Subcutaneous abdominal adipose tissue (tissue), 5 donors: ENCODE measurements at regions not wholly inside any gene's neighbourhood (a gene's known extent, or its start where the extent isn't known, plus 50 kb on each side); places are given as distances from the start of the nearest gene placed in this dataset.

ENCODE experiments used
- H3K27ac ChIP-seq: one replicate; pipeline ENCODE4 v1.7.0; 2013; ENCODE audit warnings: low read depth, mild to moderate bottlenecking, inconsistent platforms, low read length, moderate library complexity
- H3K27me3 ChIP-seq, 5 donors: one replicate each; pipeline ENCODE4 v1.7.0; 2013; ENCODE audit warnings: low read length in 5 of 5, inconsistent platforms in 1 of 5; ENCODE audit not compliant: control insufficient read depth in 5 of 5, insufficient read depth in 4 of 5
- H3K36me3 ChIP-seq, 5 donors: one replicate each; pipeline ENCODE4 v1.7.0; 2013; ENCODE audit warnings: low read length in 5 of 5; ENCODE audit not compliant: control insufficient read depth in 5 of 5, insufficient read depth in 5 of 5
- H3K4me1 ChIP-seq, 5 donors: one replicate each; pipeline ENCODE4 v1.7.0; 2013; ENCODE audit warnings: low read length in 5 of 5, mild to moderate bottlenecking in 3 of 5, moderate library complexity in 1 of 5; ENCODE audit not compliant: control insufficient read depth in 5 of 5, insufficient read depth in 5 of 5
- H3K4me3 ChIP-seq, 5 donors: one replicate each; pipeline ENCODE4 v1.7.0; 2013; ENCODE audit warnings: low read length in 5 of 5, low read depth in 1 of 5
- H3K9ac ChIP-seq, 5 donors: one replicate each; pipeline ENCODE4 v1.7.0; 2013; ENCODE audit warnings: low read length in 5 of 5, mild to moderate bottlenecking in 4 of 5, moderate library complexity in 3 of 5
- H3K9me3 ChIP-seq, 5 donors: one replicate each; pipeline ENCODE4 v1.7.0; 2013; ENCODE audit warnings: low read length in 5 of 5; ENCODE audit not compliant: control insufficient read depth in 5 of 5
- donor health status: healthy.
- donor health status: healthy.
- donor health status: healthy.
- donor health status: healthy.
- donor health status: healthy.

GRCh38 chr15:25230442-25230841, 208.4 kb downstream of the UBE3A start:
- H3K4me3 ChIP-seq: no peak overlapping the region
- no peak overlapping the region for H3K9ac ChIP-seq
- no peaks in the 10 kb centered on the region for H3K36me3 ChIP-seq
- no peak overlapping the region for H3K27ac ChIP-seq
- no peaks in the 10 kb centered on the region for H3K4me1 ChIP-seq
- H3K27me3 ChIP-seq: no peaks in the 10 kb centered on the region
- peaks cover 0 to 86% (median 67%) of the 10 kb centered on the region in 5 donors for H3K9me3 ChIP-seq

GRCh38 chr15:25233766-25234350, 205.0 kb downstream of the UBE3A start:
- Histone ChIP-seq H3K4me3 (no peak overlapping the region), H3K9me3 (peaks cover 0 to 84% (median 72%) of the 10 kb centered on the region in 5 donors), H3K36me3 (no peaks in the 10 kb centered on the region)

GRCh38 chr15:25234831-25235230, 204.0 kb downstream of the UBE3A start:
- H3K4me1 ChIP-seq: peaks cover 0 to 1% (median 0%) of the 10 kb centered on the region in 5 donors
- peak overlapping the region in 1 of 5 donors; percentile 19 for H3K4me3 ChIP-seq
- H3K9me3 ChIP-seq: peaks cover 0 to 88% (median 74%) of the 10 kb centered on the region in 5 donors
- H3K36me3 ChIP-seq: no peaks in the 10 kb centered on the region
- H3K27me3 ChIP-seq: no peaks in the 10 kb centered on the region
- H3K9ac ChIP-seq: no peak overlapping the region
- no peak overlapping the region for H3K27ac ChIP-seq

More at GRCh38 chr15:25233766-25234350, 205.0 kb downstream of the UBE3A start:
- H3K4me1 ChIP-seq: peaks cover 0 to 1% (median 0%) of the 10 kb centered on the region in 5 donors
- H3K27me3 ChIP-seq: no peaks in the 10 kb centered on the region
- H3K27ac ChIP-seq: no peak overlapping the region
- H3K9ac ChIP-seq: no peak overlapping the region

GRCh38 chr15:25235391-25235790, 203.4 kb downstream of the UBE3A start:
- Histone ChIP-seq H3K4me1 (peaks cover 0 to 1% (median 0%) of the 10 kb centered on the region in 5 donors), H3K9ac (no peak overlapping the region), H3K36me3 (no peaks in the 10 kb centered on the region), H3K27me3 (no peaks in the 10 kb centered on the region), H3K9me3 (peaks cover 0 to 88% (median 73%) of the 10 kb centered on the region in 5 donors), H3K4me3 (peak overlapping the region in 1 of 5 donors; percentile 11), H3K27ac (no peak overlapping the region)

GRCh38 chr15:25236143-25236860, 202.5 kb downstream of the UBE3A start:
- Histone ChIP-seq H3K9ac (no peak overlapping the region), H3K27ac (no peak overlapping the region), H3K4me1 (peaks cover 0 to 1% (median 0%) of the 10 kb centered on the region in 5 donors), H3K4me3 (peak overlapping the region in 1 of 5 donors; percentile 15), H3K9me3 (peaks cover 0 to 90% (median 75%) of the 10 kb centered on the region in 5 donors), H3K27me3 (no peaks in the 10 kb centered on the region), H3K36me3 (no peaks in the 10 kb centered on the region)

GRCh38 chr15:25236861-25237155, 202.0 kb downstream of the UBE3A start:
- Histone ChIP-seq H3K27me3 (no peaks in the 10 kb centered on the region), H3K9me3 (peaks cover 0 to 87% (median 75%) of the 10 kb centered on the region in 5 donors), H3K36me3 (no peaks in the 10 kb centered on the region), H3K27ac (no peak overlapping the region), H3K4me3 (peak overlapping the region in 3 of 5 donors; percentile 6 to 15 (median 7)), H3K9ac (no peak overlapping the region), H3K4me1 (peaks cover 0 to 1% (median 0%) of the 10 kb centered on the region in 5 donors)

- H3K9me3 ChIP-seq: peaks cover 2 to 85% (median 74%) of the 10 kb centered on the region in 5 donors
- H3K27ac ChIP-seq: no peak overlapping the region
- no peaks in the 10 kb centered on the region for H3K27me3 ChIP-seq
- peak overlapping the region in 3 of 5 donors; percentile 6 to 19 (median 7) for H3K4me3 ChIP-seq
- no peaks in the 10 kb centered on the region for H3K36me3 ChIP-seq
- H3K4me1 ChIP-seq: peaks cover 0 to 1% (median 0%) of the 10 kb centered on the region in 5 donors
- no peak overlapping the region for H3K9ac ChIP-seq
Measured at GRCh38 chr15:25237291-25237978, 201.4 kb downstream of the UBE3A start.

GRCh38 chr15:25238126-25238525, 200.7 kb downstream of the UBE3A start:
- H3K27ac ChIP-seq: no peak overlapping the region
- no peak overlapping the region for H3K9ac ChIP-seq
- peaks cover 0 to 1% (median 0%) of the 10 kb centered on the region in 5 donors for H3K4me1 ChIP-seq
- H3K36me3 ChIP-seq: no peaks in the 10 kb centered on the region
- no peaks in the 10 kb centered on the region for H3K27me3 ChIP-seq
- no peak overlapping the region for H3K4me3 ChIP-seq
- peaks cover 2 to 86% (median 75%) of the 10 kb centered on the region in 5 donors for H3K9me3 ChIP-seq

GRCh38 chr15:25238716-25239470, 199.9 kb downstream of the UBE3A start:
- Histone ChIP-seq H3K36me3 (no peaks in the 10 kb centered on the region), H3K27me3 (no peaks in the 10 kb centered on the region), H3K4me3 (no peak overlapping the region), H3K9me3 (peaks cover 2 to 88% (median 70%) of the 10 kb centered on the region in 5 donors), H3K27ac (no peak overlapping the region), H3K9ac (no peak overlapping the region), H3K4me1 (peaks cover 0 to 1% (median 0%) of the 10 kb centered on the region in 5 donors)
